ENCODE measurements at regions not wholly inside any gene's neighbourhood (a gene's known extent, or its start where the extent isn't known, plus 50 kb on each side); places are given as distances from the start of the nearest gene placed in this dataset.

DNA sequence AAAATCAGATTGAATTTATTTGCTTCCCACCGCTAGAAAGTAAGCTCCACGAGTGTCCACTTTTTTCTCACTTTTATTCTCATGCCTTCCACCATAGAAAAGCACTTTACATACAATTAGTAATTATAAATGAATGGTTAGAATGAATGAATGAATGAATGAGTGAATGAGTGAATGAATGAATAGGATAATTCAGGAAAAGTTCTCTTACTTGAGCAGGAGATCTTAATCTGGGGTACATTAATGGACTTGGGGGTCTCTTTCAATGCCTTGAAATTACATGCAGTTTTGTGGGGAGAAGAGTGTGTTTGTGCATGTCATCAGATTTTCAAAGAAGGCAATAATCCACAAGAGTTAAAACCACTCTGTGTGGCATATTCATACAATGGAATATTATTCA, 229.9 kb upstream of the NR4A3 start:
- Histone ChIP-seq H3K9ac (ENCODE audit: low read depth, low read length, poor library complexity, severe bottlenecking) (no peak overlapping the region), H3K27me3 (ENCODE audit: insufficient read depth, low read length, poor library complexity, severe bottlenecking) (no peaks in the 10 kb centered on the region), H2AFZ (ENCODE audit: low read length) (no peak overlapping the region), H4K20me1 (ENCODE audit: insufficient read depth, low read length, poor library complexity, severe bottlenecking) (no peaks in the 10 kb centered on the region), H3K36me3 (ENCODE audit: insufficient read depth, low read length) (no peaks in the 10 kb centered on the region), H3K9me3 (ENCODE audit: insufficient read depth, low read depth, low read length) (no peaks in the 10 kb centered on the region), H3K4me2 (ENCODE audit: low read depth, low read length, poor library complexity, severe bottlenecking) (no peak overlapping the region), H3F3A (ENCODE audit: low read depth) (no peaks in the 10 kb centered on the region), H3K4me3 (ENCODE audit: low read length, poor library complexity, severe bottlenecking) (no peak overlapping the region), H3K4me1 (ENCODE audit: insufficient read depth, low read length, poor library complexity, severe bottlenecking) (no peaks in the 10 kb centered on the region), H3K79me2 (ENCODE audit: insufficient read depth, low read length) (no peaks in the 10 kb centered on the region), H3K9me2 (replicated peaks; ENCODE audit: low read depth, low read length) (no peaks in the 10 kb centered on the region)
- TF ChIP-seq, protein P1, sequence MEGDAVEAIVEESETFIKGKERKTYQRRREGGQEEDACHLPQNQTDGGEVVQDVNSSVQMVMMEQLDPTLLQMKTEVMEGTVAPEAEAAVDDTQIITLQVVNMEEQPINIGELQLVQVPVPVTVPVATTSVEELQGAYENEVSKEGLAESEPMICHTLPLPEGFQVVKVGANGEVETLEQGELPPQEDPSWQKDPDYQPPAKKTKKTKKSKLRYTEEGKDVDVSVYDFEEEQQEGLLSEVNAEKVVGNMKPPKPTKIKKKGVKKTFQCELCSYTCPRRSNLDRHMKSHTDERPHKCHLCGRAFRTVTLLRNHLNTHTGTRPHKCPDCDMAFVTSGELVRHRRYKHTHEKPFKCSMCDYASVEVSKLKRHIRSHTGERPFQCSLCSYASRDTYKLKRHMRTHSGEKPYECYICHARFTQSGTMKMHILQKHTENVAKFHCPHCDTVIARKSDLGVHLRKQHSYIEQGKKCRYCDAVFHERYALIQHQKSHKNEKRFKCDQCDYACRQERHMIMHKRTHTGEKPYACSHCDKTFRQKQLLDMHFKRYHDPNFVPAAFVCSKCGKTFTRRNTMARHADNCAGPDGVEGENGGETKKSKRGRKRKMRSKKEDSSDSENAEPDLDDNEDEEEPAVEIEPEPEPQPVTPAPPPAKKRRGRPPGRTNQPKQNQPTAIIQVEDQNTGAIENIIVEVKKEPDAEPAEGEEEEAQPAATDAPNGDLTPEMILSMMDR (conservative IDR thresholded peaks at IDR 0.05; ENCODE audit: low read length): no peak
- no peak for TF ChIP-seq EZH2phosphoT487 (IDR thresholded peaks at IDR 0.05; ENCODE audit: borderline replicate concordance)

DNA sequence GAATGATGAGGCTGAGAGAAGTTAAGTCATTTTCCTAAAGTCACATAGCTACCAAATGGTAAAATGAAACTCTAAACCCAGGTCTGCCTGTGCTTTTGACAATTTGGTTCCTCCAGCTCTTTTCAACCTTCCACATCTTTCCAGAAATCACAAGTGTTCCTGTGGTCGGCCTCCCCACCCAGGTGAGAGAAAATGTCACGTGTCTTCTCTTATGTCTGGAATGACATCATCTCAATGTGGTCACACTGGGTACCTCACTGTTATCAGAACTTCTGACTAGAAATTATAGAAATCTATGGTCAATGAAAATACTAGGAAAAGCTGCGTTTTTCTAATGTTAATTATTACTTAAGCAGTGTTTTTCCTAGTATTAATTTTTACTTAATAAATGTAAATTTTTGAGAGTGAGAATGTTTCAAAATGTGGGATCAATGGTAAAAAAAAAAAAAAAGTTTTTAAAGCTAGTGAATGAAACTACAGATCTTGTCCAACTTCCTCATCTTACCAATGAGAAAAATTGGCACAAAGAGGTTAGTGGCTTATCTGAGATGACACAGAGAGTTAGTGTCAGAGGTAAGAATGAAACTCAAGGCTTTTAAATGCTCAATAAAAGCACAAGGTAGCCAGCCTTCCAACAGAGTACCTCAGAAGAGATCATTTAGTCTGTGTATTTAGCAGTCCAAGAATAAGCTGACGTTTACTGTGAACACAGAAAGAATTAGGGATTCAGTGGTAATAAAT, 228.7 kb upstream of the NR4A3 start:
- no peak overlapping the region for H2AFZ ChIP-seq (ENCODE audit: low read length)
- no peaks in the 10 kb centered on the region for H3K9me3 ChIP-seq (ENCODE audit: insufficient read depth, low read depth, low read length)
- H3K4me3 ChIP-seq (ENCODE audit: low read length, poor library complexity, severe bottlenecking): no peak overlapping the region
- no peaks in the 10 kb centered on the region for H3F3A ChIP-seq (ENCODE audit: low read depth)
- H3K4me2 ChIP-seq (ENCODE audit: low read depth, low read length, poor library complexity, severe bottlenecking): no peak overlapping the region
- no peaks in the 10 kb centered on the region for H3K9me2 ChIP-seq (replicated peaks; ENCODE audit: low read depth, low read length)
- no peak overlapping the region for H3K9ac ChIP-seq (ENCODE audit: low read depth, low read length, poor library complexity, severe bottlenecking)
- H3K79me2 ChIP-seq (ENCODE audit: insufficient read depth, low read length): no peaks in the 10 kb centered on the region
- TF ChIP-seq EZH2phosphoT487 (IDR thresholded peaks at IDR 0.05; ENCODE audit: borderline replicate concordance): no peak
- TF ChIP-seq, protein P1 (conservative IDR thresholded peaks at IDR 0.05; ENCODE audit: low read length): no peak
- no peaks in the 10 kb centered on the region for H3K4me1 ChIP-seq (ENCODE audit: insufficient read depth, low read length, poor library complexity, severe bottlenecking)
- H3K27me3 ChIP-seq (ENCODE audit: insufficient read depth, low read length, poor library complexity, severe bottlenecking): no peaks in the 10 kb centered on the region
- H3K36me3 ChIP-seq (ENCODE audit: insufficient read depth, low read length): no peaks in the 10 kb centered on the region
- H4K20me1 ChIP-seq (ENCODE audit: insufficient read depth, low read length, poor library complexity, severe bottlenecking): no peaks in the 10 kb centered on the region

DNA sequence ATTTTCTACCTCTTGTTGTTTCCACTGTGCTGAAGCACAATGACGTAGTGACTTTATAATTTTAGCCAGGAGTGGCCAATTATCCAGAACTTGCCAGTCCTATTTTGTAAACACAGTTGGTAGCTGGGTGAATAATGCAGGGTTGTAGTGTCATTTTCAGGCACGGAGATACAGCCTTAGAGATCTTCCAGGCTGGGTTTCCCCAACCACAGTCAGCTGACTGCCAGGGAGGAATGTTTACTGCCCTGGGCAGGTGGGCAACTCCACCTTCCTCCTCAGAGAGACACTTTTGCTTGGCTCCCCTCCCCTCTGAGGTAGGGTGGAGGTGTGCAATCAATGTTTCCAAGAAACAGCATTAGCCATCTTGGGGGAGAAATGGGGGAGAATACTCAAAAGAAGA, 228.1 kb upstream of the NR4A3 start:
- Histone ChIP-seq H3K4me3 (ENCODE audit: low read length, poor library complexity, severe bottlenecking) (no peak overlapping the region), H3K27me3 (ENCODE audit: insufficient read depth, low read length, poor library complexity, severe bottlenecking) (no peaks in the 10 kb centered on the region), H3K9me2 (replicated peaks; ENCODE audit: low read depth, low read length) (no peaks in the 10 kb centered on the region), H4K20me1 (ENCODE audit: insufficient read depth, low read length, poor library complexity, severe bottlenecking) (no peaks in the 10 kb centered on the region), H3K9ac (ENCODE audit: low read depth, low read length, poor library complexity, severe bottlenecking) (no peak overlapping the region), H3K4me2 (ENCODE audit: low read depth, low read length, poor library complexity, severe bottlenecking) (no peak overlapping the region), H3K36me3 (ENCODE audit: insufficient read depth, low read length) (no peaks in the 10 kb centered on the region), H3F3A (ENCODE audit: low read depth) (no peaks in the 10 kb centered on the region), H3K4me1 (ENCODE audit: insufficient read depth, low read length, poor library complexity, severe bottlenecking) (no peaks in the 10 kb centered on the region), H2AFZ (ENCODE audit: low read length) (no peak overlapping the region), H3K79me2 (ENCODE audit: insufficient read depth, low read length) (no peaks in the 10 kb centered on the region), H3K9me3 (ENCODE audit: insufficient read depth, low read depth, low read length) (no peaks in the 10 kb centered on the region)
- TF ChIP-seq EZH2phosphoT487 (IDR thresholded peaks at IDR 0.05; ENCODE audit: borderline replicate concordance): no peak
- TF ChIP-seq, protein P1 (conservative IDR thresholded peaks at IDR 0.05; ENCODE audit: low read length): no peak
